Putamen (tissue), 1 donor: ENCODE measurements at regions not wholly inside any gene's neighbourhood (a gene's known extent, or its start where the extent isn't known, plus 50 kb on each side); places are given as distances from the start of the nearest gene placed in this dataset.
"Not testable (repeated sequence)": the region's sequence is repeated elsewhere in the genome, so short reads cannot be mapped to it uniquely, and the experiment has no call there.

Source experiments
- DNase-seq: peaks from one replicate; pipeline ENCODE4 v3.0.0-alpha.2; 2016; ENCODE audit warnings: low spot score

GRCh38 chr6:25160134-25160533, 119.0 kb upstream of the CARMIL1 start:
- DNase-seq, result not testable (repeated sequence)

DNA sequence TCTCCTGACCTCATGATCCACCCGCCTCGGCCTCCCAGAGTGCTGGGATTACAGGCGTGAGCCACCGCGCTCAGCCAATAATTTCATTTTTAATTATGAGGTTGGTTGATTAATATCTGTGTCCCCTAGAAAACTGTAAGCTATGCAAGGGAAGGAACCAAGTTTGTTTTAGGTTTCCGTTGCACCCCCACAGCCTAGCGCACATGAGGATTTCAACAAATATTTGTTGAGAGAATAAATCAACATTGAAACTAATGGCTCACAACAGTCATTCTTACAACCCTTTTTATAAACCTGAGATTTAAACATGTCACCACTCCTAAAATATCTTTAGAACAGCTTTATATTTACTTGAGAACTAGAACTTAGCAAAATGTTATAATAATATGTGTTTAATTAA, 114.0 kb upstream of the CARMIL1 start:
- no peak for DNase-seq

- no peak for DNase-seq
Measured at GRCh38 chr6:25165800-25166199, 113.4 kb upstream of the CARMIL1 start.

GRCh38 chr6:25166955-25167748, 112.0 kb upstream of the CARMIL1 start:
- no peak for DNase-seq

- no peak for DNase-seq
Measured at GRCh38 chr6:25167961-25168360, 111.2 kb upstream of the CARMIL1 start.

- DNase-seq, result no peak
Measured at GRCh38 chr6:25168637-25169036, 110.5 kb upstream of the CARMIL1 start.

GRCh38 chr6:25169553-25169952, 109.6 kb upstream of the CARMIL1 start:
- DNase-seq, result no peak

GRCh38 chr6:25169961-25170360, 109.2 kb upstream of the CARMIL1 start:
- DNase-seq, result no peak

GRCh38 chr6:25170640-25171039, 108.5 kb upstream of the CARMIL1 start:
- DNase-seq, result no peak

DNA sequence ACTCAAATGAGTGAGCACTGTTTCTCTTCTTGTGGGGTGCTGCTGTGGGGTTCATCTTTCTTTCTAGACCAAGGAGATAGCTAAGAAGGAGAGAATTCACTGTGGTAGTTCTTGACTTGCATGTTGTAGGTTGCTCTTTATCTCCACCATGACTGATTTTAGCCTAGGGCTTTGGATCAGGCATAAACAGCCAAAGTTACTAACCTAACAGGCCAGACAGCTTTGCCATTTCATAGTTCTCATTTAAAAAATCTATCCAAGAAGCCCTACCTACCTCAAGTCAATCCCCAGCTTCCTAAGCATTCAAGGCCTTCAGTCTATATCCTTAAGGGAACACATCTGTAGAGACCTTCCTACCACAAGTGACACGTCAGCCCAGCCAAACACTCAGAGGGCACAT, 107.9 kb upstream of the CARMIL1 start:
- no peak for DNase-seq

GRCh38 chr6:25172819-25173218, 106.4 kb upstream of the CARMIL1 start:
- DNase-seq, result no peak

DNA sequence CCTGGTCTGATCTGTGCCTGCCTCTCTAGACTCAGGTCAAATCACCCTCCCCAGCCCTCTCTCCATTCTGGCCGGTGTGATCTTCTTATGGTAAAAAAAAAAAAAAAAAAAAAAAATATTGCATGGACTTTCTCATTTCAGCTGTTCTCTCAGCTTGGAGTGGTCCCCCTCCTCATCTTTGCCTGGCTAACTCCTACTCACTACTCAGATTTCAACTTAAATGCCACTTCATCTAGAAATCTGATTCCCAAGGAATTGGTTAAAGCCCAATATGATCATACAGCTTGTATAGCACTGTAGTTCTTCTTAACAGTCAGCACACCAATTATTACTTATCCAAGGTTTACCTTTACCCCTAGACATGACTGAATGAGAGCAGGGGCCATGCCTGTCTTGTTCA, 105.9 kb upstream of the CARMIL1 start:
- DNase-seq, result no peak

DNA sequence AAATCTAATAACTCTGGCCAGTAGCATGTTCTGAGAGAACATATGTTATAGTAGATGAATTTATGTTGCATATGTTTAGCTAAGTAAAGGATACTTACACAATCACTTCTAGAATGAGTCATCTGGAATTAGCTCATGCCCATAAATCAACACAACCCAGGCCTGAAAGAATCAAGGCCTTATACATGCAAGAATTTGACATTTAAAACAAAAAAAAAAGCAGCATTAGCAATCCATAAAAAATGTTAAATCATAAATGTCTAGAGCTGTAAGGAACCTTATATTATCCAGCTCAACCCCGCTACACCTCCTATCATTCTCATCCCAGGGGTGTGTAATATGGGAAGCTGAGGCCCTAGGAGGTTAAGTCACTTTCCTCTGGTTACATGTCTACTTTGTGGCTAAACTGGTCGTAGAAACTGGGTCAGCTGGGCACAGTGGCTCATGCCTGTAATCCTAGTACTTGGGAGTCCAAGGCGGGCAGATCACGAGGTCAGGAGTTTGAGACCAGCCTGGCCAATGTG, 105.2 kb upstream of the CARMIL1 start:
- no peak for DNase-seq

- DNase-seq, result no peak
Measured at GRCh38 chr6:25174678-25175077, 104.5 kb upstream of the CARMIL1 start.

DNA sequence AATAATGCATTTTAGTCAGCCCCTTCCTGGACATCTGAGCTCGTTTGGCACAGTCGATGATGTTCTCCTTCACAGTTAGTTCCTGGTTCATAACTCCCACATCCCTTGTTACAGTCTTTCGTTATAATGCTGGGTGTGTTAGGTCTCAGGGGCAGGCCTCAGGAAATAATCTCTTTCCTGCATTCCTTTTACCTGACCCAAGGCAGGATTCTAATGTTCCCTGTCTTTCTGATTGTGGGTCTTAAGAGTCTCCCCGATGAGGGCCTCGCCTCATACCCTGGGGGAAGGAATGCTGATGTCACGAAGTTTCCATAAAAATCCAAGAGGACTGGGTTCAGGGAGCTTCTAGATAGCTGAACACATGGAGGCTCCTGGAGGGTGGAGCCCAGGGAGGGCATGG, 104.0 kb upstream of the CARMIL1 start:
- DNase-seq, result no peak

DNA sequence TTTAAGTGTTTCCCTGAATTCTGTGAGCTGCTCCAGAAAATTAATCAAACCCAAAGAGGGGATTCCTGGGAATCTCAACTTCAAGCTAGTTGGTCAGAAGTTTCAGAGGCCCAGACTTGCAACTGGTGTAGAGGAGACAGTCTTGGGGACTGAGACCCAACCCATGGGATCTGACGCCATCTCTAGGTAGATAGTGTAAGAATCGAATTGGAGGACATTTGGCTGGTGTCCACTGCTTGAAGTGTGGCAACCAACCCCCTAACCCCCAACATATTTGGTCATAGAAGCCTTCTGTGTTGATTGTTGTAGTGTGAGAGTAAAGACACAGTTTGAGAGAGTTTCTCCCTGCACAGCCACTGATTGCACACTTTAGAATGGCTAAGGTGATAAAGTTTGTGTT, 103.5 kb upstream of the CARMIL1 start:
- no peak for DNase-seq

DNA sequence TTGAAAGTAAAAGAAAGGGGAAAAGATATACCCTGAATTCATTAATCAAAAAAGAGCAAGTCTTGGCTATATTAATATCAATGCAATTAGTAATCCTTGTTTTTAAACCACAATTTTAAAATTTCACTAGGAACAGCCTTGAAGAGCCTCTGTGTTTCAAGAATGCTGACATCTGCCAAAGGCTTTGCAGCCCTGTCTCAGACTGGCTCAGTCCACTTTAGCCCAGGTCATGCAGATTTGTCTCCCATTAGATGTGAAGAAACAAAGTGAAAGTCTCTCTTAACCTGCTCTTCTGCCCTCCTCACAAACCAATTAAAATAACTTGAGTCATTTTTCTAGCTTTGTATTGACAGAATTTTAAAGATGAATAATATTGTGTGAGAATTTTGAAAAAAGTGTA, 102.7 kb upstream of the CARMIL1 start:
- no peak for DNase-seq

- no peak for DNase-seq
Measured at GRCh38 chr6:25177500-25178028, 101.6 kb upstream of the CARMIL1 start.

- no peak for DNase-seq
Measured at GRCh38 chr6:25178336-25179035, 100.7 kb upstream of the CARMIL1 start.

GRCh38 chr6:25179051-25179778, 100.0 kb upstream of the CARMIL1 start:
- no peak for DNase-seq

- DNase-seq, result no peak
Measured at GRCh38 chr6:25180630-25181349, 98.4 kb upstream of the CARMIL1 start.

GRCh38 chr6:25181350-25181724, 97.8 kb upstream of the CARMIL1 start:
- no peak for DNase-seq
